ENCODE measurements at regions not wholly inside any gene's neighbourhood (a gene's known extent, or its start where the extent isn't known, plus 50 kb on each side); places are given as distances from the start of the nearest gene placed in this dataset.

DNA sequence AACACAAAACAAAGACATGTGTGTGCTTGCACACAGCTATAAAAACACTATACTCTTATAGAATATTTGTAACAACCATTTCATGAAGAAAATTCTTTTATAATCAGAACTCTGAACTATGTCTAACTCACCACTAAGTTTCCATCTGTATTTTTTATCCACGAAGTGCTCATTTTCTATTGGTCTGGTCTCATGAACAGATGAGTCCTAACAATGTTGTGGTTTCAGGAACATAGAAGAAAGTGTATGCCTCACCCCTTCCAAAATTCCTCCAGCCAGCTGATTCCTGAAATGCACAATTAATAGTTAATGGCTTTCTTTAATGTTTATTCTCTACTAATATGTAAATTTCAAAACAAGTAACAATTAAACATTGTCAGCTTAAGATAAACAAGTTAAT lies 325.3 kb upstream of the GRAMD2B start:
- DNase-seq: peak; percentile 62

DNA sequence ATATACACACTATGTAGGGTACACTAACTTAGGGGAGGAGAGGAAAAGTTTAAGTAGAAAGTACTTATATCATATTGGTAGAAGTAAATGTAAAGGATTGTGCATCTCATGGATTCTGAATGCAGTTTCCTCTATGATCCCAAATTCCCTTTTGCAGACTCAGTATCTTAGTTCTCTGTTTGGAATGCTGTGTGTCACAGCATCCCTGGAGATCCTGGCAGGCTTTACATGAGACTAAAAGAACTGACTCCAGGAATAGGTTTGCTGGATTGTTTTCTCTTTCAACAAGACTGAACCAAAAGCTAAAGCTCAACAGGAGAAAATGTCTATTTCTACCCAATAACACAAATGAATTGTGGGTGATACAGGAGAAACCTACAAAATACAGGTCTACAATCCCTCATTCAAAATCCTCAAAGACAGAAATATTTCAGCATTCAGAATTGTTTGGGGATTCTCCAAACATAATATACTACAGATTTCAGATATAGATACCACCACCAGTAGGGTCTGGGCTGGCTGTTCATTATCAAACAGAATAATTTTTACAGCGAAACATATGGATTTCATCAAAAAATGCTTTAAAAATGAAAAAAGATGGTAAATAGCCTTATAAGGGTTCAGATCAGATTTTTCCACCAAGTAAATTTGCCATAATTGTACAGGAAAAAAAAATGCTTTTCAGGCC lies 324.7 kb upstream of the GRAMD2B start:
- peak; percentile 88 for DNase-seq

DNA sequence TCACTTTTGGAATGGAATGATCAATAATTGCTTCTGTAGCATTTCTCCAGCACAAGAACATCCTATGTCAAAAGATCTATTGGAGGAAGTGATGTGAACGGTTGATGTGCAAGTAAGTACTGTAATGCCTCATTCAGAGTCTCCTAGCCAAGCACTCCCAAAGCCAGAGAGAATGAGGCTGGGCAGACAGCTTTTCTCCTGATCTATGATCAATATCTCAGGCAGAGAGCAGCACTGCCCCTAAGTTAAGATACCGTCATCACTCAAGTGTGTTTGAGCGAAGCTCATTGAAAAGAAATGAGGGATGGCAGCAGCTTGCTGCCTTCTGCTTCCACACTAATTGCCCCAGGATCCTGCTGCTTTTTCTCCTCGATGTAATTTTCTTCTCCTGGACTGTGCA lies 324.1 kb upstream of the GRAMD2B start:
- DNase-seq: no peak

DNA sequence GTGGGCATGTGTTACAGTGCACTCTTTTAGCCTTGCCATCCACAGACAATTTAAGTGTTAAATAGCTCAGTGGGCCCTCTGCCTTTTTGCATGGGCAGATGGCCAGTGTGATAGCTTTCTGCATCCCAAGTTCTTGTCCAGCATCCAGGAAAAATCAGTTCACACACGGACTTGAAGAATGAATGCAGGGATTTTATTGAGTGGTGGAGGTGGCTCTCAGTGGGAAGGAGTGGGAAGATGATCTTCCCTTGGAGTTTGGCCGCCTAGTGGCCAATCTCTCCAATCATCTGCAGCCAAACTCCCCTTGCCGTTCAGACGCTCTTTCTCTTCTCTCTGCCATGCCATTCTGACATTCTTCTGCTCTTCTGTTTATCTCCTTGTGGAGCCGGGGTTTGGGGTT lies 322.4 kb upstream of the GRAMD2B start:
- DNase-seq: no peak

DNA sequence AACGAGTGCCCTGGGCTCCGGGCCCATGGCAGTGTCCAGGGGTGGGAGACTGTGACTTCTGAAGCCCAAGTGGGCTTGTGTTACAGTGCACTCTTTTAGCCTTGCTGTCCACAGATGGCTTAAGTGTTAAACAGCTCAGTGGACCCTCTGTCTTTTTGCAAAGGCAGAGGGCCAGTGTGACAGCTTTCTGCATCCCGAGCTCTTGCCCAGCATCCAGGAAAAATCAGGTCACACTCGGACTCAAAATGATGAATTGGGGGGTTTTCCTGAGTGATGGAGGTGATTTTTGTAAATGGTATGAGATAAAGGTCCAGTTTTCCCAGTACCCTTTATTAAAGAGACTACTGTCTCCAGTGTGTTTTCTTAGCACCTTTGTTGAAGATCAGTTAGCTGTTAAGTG lies 321.3 kb upstream of the GRAMD2B start:
- no peak for DNase-seq

DNA sequence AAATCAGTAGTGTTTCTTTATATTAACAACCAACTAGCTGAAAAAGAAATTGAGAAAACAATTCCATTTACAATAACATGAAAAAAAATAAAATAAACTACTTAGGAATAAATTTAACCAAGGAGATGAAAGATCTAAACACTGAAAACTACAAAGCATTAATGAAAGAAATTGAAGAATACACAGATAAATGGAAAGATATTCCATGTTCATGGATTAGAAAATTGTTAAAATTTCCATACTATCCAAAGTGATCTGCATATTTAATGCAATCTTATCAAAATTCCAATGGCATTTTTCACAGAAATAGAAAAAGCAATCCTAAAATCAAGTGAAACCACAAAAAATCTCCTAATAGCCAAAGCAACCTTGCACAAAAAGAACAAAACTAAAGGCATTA lies 320.2 kb upstream of the GRAMD2B start:
- DNase-seq: no peak

DNA sequence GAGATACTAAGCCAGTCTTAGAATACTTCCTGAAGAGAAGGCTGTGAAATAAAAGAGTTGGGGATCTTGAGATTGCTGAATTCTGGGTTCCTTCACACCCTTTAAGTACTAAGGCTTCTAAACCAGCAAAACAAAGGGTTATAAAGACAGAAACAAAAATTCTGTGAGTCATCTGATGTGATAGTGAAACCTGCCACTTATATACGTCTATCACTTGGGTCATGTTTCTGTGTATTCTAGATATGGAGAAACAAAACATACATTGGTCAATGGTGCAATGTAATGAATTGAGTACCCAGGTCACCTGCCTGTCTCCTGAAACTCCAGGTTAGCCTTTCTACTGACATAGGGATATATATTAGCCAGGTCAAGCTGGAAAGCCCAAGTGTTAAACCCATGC lies 319.3 kb upstream of the GRAMD2B start:
- no peak for DNase-seq

DNA sequence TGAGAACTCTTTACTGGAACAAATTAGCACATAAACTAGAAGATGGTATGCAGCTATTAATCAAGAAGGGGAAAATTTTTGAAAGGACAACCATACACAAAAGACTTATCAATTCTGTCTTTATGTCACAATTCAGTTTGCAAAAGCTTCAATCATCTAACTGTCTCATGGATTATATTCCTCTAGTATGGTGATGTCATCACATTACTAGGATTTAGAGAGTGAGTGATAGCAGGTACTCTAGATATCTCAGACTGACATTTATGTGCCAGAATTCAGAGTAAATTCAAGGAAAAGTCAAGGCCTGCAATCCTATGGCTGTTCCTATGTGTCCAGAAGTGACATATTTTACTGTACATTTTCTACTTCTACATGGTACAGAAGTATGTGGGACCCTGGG lies 318.9 kb upstream of the GRAMD2B start:
- no peak for DNase-seq

DNA sequence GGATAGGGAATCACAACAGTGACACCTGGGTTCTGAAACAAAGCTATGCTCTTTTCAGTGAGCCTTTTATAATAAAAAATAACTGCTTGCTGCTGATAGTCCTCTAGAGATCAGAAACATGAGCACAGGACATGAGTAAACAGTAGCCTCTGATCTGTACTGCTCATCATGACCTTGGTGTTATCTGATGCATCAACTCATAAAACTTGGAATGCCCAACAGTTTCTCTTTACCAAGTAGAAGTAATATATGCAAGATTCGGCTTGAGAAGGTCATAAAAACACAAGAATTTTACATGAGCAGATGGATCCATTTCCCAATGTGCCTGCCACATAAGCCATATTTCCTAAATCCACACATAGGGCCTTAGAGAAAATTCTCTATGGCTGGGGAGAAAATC lies 318.3 kb upstream of the GRAMD2B start:
- no peak for DNase-seq

DNA sequence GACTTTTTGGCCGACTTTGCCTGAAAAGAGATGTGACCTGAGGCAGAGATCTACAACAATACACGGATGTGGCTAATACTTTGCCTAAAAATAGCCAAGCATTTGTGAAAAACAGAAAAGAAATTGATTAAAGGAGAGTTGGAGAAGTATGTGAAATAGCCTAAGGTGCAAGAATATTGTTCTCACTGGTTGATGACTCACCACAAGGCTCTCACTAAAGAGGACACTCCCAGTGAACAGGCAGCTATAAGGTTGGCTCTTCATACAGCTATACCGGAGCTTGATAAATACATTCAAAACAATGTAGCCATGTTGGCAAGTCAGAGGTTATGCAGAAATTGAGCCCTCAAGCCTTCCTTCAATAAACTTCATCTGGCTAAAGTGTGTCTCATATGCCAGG lies 317.2 kb upstream of the GRAMD2B start:
- no peak for DNase-seq

DNA sequence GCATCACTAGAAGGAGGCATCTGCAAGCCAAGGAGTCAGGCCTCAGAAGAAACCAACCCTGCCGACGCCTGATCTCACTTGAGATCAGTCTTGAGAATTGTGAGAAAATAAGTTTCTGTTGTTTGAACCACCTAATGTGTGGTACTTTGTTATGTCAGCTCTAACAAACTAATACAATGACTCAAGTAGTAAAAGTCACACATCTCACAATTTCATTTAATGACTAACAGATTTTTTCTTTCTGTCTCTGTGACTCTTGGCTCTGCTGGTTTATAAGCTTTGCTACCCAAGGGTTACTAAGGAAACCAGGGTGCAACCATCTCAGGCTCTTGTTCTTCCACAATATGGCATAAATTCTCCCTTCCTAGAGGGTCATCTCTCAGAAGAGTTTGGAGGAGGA lies 315.8 kb upstream of the GRAMD2B start:
- no peak for DNase-seq

DNA sequence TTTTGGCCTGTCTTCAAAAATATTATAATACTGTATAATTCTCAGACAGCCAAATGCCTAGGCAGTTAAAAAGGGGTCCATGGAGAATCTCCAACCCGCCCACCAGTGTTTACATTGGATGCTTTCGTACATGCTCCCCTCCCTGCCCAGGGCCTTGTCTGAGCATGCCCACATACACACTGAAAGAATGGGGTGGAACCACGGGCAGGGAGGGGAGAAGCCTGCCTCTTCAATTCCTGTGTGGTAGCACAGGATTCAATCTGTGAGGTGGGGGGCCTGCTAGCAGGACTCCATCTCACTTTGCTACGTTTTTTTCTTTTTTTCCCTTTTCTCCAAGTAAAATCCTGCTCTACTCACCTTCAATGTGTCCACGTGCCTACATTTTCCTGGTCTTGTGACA lies 314.7 kb upstream of the GRAMD2B start:
- DNase-seq: no peak

DNA sequence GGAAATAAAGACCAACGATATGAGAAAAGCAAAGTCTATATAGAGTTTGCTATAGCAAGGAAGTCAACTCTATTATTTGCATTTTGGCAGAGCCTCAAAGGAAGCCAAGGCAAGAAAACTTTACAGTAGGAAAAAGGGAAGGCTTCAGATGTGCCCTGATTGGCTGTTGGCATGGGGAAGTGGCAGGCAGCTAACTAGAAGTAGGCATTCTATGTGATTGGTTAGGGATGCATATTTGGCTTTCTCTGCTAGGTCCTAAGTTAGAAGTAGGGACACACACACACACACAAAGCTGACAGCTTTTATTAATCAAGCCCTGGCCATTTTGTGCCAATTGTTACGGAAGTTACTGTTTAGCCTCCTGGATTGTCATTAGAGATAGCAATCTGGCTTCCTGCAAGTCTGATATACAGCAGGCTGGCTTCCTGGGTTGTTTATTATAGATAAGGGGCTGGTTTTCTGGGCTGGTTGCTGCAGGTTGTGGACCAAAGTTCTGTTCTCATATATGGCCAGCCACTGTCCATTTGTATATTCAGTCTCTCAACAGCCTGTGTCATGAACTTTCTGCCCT lies 308.1 kb upstream of the GRAMD2B start:
- DNase-seq: no peak

DNA sequence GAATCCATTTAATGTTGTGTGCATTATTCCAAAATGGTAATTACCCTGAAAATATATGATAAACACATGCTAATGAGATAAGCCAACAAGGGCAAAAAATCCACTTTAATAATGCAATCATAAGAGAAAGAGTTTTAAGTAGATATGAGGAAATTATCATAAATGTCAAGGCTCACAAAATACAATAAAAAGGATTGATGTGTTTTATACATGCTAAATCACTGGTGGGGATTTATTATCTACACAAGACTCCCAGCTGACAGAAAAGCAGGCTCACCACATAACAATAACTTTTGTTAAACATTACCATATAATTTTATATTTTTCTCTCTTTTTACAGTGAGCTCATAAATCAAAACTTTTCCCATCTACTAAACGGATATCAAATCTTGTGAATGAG lies 306.2 kb upstream of the GRAMD2B start:
- no peak for DNase-seq

DNA sequence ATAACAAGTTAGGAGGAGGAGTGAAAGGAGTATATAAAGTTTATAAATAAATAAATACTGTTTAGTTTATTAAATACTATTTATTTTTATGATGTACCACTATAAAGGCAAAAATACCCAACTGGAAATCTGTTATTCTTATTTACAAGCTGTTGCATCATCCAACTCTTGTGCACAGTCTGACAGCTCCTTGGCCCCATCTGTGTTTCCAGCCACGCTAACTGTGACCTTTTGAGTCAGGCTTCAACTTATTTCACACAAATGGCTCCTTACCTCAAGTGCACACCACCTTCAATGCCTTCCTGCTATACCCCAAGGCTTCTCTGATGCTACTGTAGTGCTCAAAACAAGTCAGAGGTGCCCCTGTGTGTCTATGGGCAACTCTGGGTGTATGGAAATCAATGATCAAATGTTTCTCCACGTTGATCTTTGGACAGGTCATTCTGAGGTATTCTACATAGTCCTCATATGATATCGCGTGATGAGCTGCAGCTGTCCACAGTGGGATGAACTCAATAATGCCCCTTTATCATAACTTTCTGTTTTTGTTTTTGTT lies 303.2 kb upstream of the GRAMD2B start:
- DNase-seq: peak; percentile 40

DNA sequence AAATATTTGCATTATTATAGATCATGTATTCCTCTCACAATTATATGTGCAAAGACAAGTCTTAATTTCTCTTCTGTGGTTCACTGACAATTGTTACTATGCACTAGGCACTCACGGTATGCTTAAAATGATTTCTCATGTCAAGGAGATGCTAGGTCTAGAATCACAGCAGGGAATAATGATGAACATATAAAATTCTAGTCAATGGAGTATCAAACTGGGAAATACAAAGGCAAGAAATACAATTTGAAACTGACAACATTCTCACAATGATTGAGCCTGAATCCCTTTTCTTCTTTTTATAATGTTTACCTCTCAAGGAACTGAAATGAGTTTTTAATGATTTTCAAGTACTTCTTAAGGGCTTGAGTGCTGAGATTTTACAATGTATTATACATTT lies 302.3 kb upstream of the GRAMD2B start:
- no peak for DNase-seq

DNA sequence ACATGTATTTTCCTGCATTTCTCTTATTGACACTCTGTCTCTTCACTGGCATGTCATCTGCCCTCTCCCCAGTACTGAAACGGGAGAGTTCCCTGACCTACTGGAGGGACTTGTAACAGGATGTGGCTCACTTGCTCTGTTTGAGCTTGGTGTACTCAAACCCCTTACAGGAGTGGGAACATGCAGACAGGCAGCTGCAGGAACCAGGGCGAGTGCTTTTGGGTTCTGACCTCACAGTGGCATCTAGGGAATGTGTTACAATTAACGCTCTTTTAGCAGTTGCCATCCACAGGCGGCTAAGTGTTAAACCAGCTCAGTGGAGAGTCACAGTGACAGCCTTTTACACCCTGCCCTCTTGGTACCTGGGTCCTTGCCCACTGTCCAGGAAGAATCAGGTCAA lies 300.3 kb upstream of the GRAMD2B start:
- DNase-seq: no peak

DNA sequence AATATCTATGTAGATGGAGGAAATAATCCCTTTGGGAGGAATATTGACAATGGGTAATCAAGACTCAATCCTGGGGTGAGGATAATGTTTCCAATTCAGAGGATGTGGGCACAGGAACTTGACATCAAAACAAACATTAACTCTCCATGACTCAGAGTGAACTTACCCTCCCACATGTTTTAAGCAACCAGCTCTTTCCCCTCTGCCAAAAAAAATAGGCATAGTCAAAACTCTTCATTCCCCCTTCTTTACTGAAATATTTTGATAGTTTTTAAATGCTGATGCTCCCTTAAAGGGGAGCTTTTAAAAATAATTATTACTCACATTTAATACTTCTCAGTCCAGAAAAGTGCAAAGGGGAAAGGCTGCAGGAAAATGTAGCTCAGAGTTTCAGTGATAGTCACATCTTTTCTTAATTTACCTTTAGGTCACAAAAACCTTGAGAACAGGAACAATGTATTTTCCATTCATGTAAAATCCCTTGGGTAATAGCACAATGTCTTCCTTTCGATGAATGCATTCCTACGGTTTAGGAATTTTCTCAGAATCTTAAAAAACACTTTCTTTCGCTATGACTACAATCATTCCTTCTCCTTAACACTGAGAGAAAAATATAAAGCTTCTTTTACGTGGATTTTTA lies 298.4 kb upstream of the GRAMD2B start:
- peak; percentile 63 for DNase-seq

DNA sequence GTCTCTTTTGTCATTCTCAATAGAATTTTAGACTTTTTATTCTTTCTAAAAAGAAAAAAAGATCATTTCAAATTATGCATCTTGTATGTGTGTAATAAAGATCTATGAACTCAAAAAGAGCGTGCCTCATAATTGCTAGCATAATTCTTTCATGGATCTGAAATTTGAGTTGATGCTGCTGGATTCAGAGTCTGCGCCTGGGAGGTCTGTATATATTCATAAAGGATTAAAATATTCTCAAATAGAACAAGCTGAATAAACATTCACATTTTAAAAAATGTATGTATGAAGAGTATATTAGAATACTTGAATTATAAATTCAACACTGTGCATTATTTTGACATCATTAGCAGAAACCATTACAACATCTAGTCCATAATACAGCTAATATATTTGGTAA lies 297.8 kb upstream of the GRAMD2B start:
- DNase-seq: no peak

DNA sequence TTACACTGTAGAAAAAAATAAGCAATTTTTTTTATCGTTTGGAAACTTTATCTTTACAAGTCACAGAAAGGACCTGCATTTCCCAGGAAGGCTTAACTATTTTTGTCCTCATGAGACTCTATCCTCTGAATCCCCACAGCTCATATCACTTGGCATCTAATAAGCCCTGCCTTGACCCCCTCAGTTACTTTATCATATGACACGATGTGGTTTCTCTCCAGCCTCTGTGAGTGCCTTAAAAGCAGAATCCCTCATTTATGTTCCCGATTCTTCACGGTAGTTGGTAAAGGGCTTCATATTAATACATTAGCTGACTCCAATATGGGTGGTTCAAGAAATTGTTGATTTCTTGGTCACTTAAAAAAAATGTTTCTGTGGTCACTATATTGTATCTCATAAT lies 296.6 kb upstream of the GRAMD2B start:
- no peak for DNase-seq

DNA sequence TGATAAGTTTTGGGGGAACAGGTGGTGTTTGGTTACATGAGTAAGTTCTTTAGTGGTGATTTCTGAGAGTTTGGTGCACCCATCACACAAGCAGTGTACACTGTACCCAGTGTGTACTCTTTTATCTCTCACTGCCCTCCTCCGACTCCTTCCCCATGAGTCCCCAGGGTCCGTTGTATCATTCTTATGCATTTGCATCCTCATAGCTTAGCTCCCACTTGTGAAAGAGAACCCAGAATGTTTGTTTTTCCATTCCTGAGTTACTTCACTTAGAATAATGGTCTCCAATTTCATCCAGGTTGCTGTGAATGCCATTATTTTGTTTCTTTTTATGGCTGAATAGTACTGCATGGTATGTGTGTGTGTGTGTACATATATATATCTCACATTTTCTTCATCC lies 295.8 kb upstream of the GRAMD2B start:
- peak; percentile 12 for DNase-seq

DNA sequence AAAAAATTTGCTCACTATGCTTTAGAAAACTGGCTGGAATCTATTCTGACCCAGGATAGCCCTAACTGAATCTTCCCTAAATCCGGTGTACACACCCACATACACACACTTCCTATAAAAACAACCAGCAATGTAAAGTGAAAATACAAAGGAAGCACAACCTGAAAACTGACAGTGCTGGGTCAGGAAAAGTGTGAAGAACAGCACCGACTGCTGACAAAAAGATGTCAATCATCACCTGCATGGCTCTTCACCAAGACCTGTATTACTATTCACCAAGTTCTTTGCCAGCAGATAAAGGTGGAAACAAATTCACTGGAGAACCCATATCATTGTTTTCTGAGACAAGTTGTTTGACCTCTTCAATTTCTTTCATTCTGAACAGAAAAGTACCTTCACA lies 293.8 kb upstream of the GRAMD2B start:
- DNase-seq: no peak

DNA sequence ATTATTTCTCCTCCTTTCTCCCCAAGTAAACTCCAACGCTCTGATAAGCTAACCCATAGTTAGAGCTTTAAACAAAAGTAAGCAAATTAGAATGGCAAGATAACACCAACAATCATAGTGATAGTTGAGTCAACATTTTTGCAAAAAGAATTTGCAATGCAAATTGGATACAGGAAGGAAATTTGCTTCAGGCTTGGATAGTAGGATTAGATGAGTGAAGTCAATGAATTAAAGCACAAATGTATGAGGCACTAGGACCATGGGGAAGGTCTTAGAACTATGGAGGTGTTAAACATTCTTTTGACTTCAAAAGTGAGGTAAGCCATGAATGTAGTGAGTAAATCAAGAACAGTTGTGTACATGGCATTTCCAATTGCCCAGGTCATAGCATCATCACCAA lies 289.8 kb upstream of the GRAMD2B start:
- no peak for DNase-seq

DNA sequence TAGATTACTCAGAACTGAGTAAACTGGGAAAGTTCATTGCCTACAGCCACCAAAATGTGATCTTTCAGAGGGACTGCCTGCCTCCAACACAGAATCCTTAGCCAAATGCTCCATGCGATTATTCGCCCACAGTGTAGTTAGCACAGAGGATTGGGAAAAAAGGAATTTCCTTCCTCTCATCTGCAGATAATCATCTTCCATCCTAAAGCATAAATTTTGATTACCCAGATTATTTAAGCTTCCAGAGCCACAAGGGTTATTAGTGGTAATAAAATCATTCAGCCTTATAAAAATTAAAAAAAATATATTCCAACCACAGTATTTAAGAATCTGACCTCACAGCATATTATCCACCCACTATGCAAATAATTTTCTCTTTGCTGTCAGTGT lies 285.3 kb upstream of the GRAMD2B start:
- DNase-seq: peak; percentile 61

Data from fibroblast of upper back skin (primary cell).